ENCODE measurements at regions not wholly inside any gene's neighbourhood (a gene's known extent, or its start where the extent isn't known, plus 50 kb on each side); places are given as distances from the start of the nearest gene placed in this dataset.

GRCh38 chr3:87836026-87836425 is 222.8 kb downstream of the CGGBP1 start:
- Histone ChIP-seq H4K20me1 (ENCODE audit: insufficient read depth, low read length) (no peaks in the 10 kb centered on the region), H3K4me1 (ENCODE audit: insufficient read depth, low read length) (no peaks in the 10 kb centered on the region)
- 5% methylated on average over 1 of the region's 1 CpG for WGBS (ENCODE audit: low lambda C conversion rate)

DNA sequence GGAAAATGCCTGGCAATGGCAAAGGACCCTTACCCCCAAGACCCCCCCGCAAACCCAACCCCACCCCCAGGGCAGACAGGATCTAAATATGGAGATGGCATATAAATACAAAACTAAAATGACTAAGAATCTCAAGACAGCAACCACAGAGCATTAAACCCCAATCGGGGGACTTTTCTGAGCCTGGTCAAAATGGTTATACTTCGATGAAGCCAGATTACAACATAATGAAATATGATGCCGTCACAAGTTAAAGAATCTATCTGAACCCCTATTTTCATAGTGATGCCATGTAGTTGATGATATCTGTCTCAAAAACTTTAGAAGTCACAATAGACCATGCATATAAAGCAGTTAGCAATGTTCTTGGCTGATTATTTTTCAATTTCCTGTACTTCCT is 223.6 kb downstream of the CGGBP1 start:
- no peaks in the 10 kb centered on the region for H3K27me3 ChIP-seq (ENCODE audit: control insufficient read depth in 1 of 2, insufficient read depth in 2 of 2, low read length in 2 of 2)
- H3K27ac ChIP-seq (ENCODE audit: extremely low read length, insufficient read depth, low read length): no peak overlapping the region
- H4K20me1 ChIP-seq (ENCODE audit: insufficient read depth, low read length): no peaks in the 10 kb centered on the region
- no TSS peak for BruUV-seq (replicated peaks)
- POLR2A ChIA-PET: no interaction called here
- WGBS (ENCODE audit: low lambda C conversion rate): 42% methylated on average over 4 of the region's 4 CpGs
- FAIRE-seq (no peak), DNase-seq (ENCODE audit: low spot score) (no peak), ATAC-seq (no peak)
- H3K9ac ChIP-seq (ENCODE audit: insufficient read depth, low read depth, low read length): no peak overlapping the region
- in situ Hi-C loops (cut with HindIII; ENCODE audit: extremely low pct_ligation_motif_present, low pct_unique_long_range_greater_than_20kb) (no loop called here), intact Hi-C loops (cut with micrococcal nuclease; ENCODE audit: unreplicated experiment) (no loop called here)
- H2AFZ ChIP-seq (ENCODE audit: low read length): no peak overlapping the region
- H3K4me2 ChIP-seq (ENCODE audit: low read depth, low read length): no peak overlapping the region
- CTCF ChIA-PET (ENCODE audit: low intra/inter-chr PET ratio, low total read pairs): no interaction called here
- no peaks in the 10 kb centered on the region for H3K4me1 ChIP-seq (ENCODE audit: insufficient read depth, low read length)
- H3K79me2 ChIP-seq (ENCODE audit: insufficient read depth, low read length): no peaks in the 10 kb centered on the region
- no peaks in the 10 kb centered on the region for H3K9me3 ChIP-seq (ENCODE audit: low read length)
- no peak overlapping the region for H3K4me3 ChIP-seq (replicated peaks in 1 of 3; ENCODE audit: insufficient read depth in 1 of 3, low read depth in 2 of 3, low read length in 3 of 3)
- no peaks in the 10 kb centered on the region for H3K36me3 ChIP-seq (replicated peaks in 1 of 2; ENCODE audit: control insufficient read depth in 1 of 2, insufficient read depth in 2 of 2, low read length in 2 of 2)
- no peak for TF ChIP-seq ISL2 (CRISPR knock-in tag; IDR thresholded peaks at IDR 0.05)
- TF ChIP-seq BHLHE40 (IDR thresholded peaks at IDR 0.05; ENCODE audit: low read length): no peak
- TF ChIP-seq ZNF710 (CRISPR knock-in tag; IDR thresholded peaks at IDR 0.05; ENCODE audit: borderline replicate concordance): no peak
- no peak for TF ChIP-seq ZFP36 (IDR thresholded peaks at IDR 0.05; ENCODE audit: borderline replicate concordance, low read depth, low read length, partially characterized antibody)
- no peak for TF ChIP-seq ARNT2 (CRISPR knock-in tag; IDR thresholded peaks at IDR 0.05; ENCODE audit: low read depth)
- no peak for TF ChIP-seq ZNF335 (CRISPR knock-in tag; IDR thresholded peaks at IDR 0.05)
- no peak for TF ChIP-seq MEIS1 (CRISPR knock-in tag; IDR thresholded peaks at IDR 0.05; ENCODE audit: borderline replicate concordance)
- TF ChIP-seq ZNF891 (CRISPR knock-in tag; IDR thresholded peaks at IDR 0.05): no peak
- TF ChIP-seq NFKB2 (CRISPR knock-in tag; IDR thresholded peaks at IDR 0.05; ENCODE audit: borderline replicate concordance): no peak

More at GRCh38 chr3:87836026-87836425, 222.8 kb downstream of the CGGBP1 start:
- DNase-seq (ENCODE audit: low spot score) (no peak), FAIRE-seq (no peak), ATAC-seq (no peak)
- TF ChIP-seq, protein P1, sequence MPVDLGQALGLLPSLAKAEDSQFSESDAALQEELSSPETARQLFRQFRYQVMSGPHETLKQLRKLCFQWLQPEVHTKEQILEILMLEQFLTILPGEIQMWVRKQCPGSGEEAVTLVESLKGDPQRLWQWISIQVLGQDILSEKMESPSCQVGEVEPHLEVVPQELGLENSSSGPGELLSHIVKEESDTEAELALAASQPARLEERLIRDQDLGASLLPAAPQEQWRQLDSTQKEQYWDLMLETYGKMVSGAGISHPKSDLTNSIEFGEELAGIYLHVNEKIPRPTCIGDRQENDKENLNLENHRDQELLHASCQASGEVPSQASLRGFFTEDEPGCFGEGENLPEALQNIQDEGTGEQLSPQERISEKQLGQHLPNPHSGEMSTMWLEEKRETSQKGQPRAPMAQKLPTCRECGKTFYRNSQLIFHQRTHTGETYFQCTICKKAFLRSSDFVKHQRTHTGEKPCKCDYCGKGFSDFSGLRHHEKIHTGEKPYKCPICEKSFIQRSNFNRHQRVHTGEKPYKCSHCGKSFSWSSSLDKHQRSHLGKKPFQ (CRISPR knock-in tag; IDR thresholded peaks at IDR 0.05; ENCODE audit: insufficient replicate concordance): no peak
- no peak for TF ChIP-seq ZNF580 (CRISPR knock-in tag; IDR thresholded peaks at IDR 0.05; ENCODE audit: borderline replicate concordance, low read depth)
- TF ChIP-seq ZNF432 (CRISPR knock-in tag; IDR thresholded peaks at IDR 0.05; ENCODE audit: borderline replicate concordance): no peak
- TF ChIP-seq ZNF878 (CRISPR knock-in tag; IDR thresholded peaks at IDR 0.05): no peak
- TF ChIP-seq, protein P2, sequence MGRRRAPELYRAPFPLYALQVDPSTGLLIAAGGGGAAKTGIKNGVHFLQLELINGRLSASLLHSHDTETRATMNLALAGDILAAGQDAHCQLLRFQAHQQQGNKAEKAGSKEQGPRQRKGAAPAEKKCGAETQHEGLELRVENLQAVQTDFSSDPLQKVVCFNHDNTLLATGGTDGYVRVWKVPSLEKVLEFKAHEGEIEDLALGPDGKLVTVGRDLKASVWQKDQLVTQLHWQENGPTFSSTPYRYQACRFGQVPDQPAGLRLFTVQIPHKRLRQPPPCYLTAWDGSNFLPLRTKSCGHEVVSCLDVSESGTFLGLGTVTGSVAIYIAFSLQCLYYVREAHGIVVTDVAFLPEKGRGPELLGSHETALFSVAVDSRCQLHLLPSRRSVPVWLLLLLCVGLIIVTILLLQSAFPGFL (CRISPR knock-in tag; IDR thresholded peaks at IDR 0.05): no peak
- ChIA-PET POLR2A (no interaction called here), CTCF (ENCODE audit: low intra/inter-chr PET ratio, low total read pairs) (no interaction called here)
- Histone ChIP-seq H3K79me2 (ENCODE audit: insufficient read depth, low read length) (no peaks in the 10 kb centered on the region), H3K4me3 (replicated peaks in 1 of 3; ENCODE audit: insufficient read depth in 1 of 3, low read depth in 2 of 3, low read length in 3 of 3) (no peak overlapping the region), H3K27ac (ENCODE audit: extremely low read length, insufficient read depth, low read length) (no peak overlapping the region), H3K9ac (ENCODE audit: insufficient read depth, low read depth, low read length) (no peak overlapping the region), H3K36me3 (replicated peaks in 1 of 2; ENCODE audit: control insufficient read depth in 1 of 2, insufficient read depth in 2 of 2, low read length in 2 of 2) (no peaks in the 10 kb centered on the region), H3K9me3 (ENCODE audit: low read length) (no peaks in the 10 kb centered on the region), H2AFZ (ENCODE audit: low read length) (no peak overlapping the region), H3K27me3 (ENCODE audit: control insufficient read depth in 1 of 2, insufficient read depth in 2 of 2, low read length in 2 of 2) (no peaks in the 10 kb centered on the region), H3K4me2 (ENCODE audit: low read depth, low read length) (no peak overlapping the region)
- no TSS peak for BruUV-seq (replicated peaks)
- in situ Hi-C loops (cut with HindIII; ENCODE audit: extremely low pct_ligation_motif_present, low pct_unique_long_range_greater_than_20kb): no loop called here
- intact Hi-C loops (cut with micrococcal nuclease; ENCODE audit: unreplicated experiment): no loop called here

All from HepG2 (cell line).